RCC 7860 (cell line): ENCODE measurements at regions not wholly inside any gene's neighbourhood (a gene's known extent, or its start where the extent isn't known, plus 50 kb on each side); places are given as distances from the start of the nearest gene placed in this dataset.

Source experiments
- DNase-seq: peaks from one replicate; pipeline ENCODE4 v3.0.0-alpha.2; 2015; ENCODE audit warnings: low spot score
- FAIRE-seq: peaks from 2 replicates; lab custom pipeline; 2012; peaks lifted over from hg19 to GRCh38; lab: Jason Lieb, UNC

DNA sequence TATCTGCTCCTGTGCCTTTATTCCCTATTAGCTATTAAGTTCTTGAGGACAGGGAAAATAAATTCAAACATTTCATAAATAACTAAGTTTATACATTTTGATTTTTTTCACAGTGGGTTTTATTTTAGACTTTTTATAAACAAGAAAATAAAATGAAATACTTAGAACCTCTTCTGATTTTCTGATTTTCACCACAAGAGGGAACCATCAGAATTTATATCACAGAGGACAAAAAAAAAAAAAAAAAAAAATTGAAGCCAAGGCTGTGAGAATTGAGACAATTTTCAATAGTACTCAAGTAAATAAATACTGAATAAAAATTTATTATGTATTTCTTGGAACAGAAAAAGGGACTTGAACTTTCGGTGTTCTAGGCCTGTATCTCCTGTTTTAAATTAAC lies 288.1 kb downstream of the SH3BGRL start:
- FAIRE-seq (peak; percentile 33), DNase-seq (no peak)

DNA sequence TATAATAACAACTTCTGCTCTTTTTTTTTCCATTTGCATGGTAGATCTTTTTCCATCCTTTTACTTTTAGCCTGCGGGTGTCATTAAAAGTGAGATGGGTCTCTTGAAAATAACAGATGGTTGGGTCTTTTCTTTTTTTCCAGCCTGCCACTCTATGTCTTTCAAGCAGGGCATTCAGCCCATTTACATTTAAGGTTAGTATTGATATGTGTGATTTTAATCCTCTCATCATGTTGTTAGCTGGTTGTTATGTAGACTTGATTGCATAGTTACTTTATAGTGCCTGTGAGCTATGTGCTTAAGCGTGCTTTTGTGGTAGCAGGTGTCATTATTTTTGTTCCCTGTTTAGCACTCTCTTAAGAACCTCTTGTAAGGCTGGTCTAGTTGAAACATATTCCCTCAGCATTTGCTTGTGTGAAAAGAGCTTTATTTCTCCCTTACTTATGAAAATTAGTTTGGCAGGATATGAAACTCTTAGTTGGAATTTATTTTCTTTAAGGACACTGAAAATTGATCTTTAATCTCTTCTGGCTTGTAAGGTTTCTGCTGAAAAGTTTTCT lies 326.1 kb downstream of the SH3BGRL start:
- no peak for DNase-seq

DNA sequence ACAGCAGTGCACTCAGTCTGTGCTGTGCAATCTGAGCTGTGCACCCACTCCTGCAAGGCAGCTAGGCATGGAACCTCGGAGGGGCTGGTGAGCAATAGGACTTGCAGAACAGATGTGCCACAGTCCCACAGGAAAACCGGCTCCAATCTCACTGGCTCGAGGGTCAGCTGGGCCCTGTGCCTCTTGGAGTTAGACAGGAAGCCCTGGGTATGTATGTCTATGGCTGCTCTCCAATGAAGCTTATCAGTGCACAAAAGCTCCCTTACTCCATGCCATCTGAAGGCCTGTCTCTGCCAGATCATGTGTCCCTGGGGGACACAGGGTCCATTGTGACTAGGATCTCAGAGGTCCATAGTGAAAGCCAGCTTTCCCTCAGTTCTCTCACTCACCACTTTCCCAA lies 335.8 kb downstream of the SH3BGRL start:
- no peak for DNase-seq
- no peak for FAIRE-seq

More for the DNA sequence above, 326.1 kb downstream of the SH3BGRL start:
- no peak for FAIRE-seq

DNA sequence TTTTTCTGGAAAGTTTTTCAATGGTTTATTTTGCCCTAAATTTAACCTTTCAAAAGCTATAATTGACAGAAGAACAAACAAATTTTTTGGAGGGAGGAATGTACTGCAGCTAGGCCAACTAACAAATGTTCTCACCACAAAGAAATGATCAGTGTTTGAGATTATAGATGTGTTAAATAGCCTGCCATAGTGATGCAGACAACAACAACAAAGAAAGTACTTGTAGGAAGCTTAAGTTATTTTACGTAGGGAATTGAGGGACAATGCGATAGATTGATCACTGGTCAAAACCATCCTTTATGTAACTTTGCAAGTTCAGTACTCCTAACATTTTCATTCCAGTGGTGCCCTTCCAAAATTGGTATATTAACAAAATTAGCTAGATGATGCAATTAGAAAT lies 340.4 kb downstream of the SH3BGRL start:
- FAIRE-seq (no peak), DNase-seq (no peak)

DNA sequence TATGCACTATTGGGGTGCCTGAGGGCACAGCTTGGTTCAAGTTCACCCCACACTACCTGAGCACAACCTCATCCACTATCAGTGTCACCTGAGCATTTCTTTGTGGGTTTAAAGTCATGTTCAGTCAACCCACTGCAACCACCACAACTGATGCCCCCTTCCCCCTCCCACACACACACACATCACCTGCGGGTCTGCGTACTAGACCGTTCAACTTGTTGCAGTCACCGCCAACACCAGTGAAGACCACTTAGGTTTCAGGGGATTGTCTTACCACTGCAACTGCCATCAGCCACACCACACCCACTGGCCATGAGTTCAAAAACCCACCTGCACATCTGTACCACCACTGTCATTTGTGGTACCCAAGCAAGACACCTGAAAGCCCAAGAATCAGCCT lies 355.0 kb downstream of the SH3BGRL start:
- DNase-seq (no peak), FAIRE-seq (no peak)

DNA sequence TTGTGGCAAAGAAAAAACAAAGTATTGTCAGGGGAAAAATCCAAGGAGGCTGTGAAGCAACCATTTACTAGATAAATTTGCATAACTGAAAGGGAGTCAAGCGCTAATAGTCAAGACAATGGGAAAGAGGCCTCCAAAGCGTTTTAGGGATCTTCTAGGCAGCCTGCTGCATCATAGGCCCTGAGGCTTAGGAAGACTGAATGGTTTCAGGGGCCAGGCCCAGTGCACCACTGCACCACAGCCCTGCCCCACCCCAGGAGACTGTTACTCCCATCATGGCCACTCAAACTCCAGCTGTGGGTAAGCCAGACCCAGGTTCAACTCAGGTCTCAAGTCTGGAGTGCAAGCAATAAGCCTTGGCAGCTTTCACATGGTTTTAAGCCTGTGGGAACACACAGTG lies 362.9 kb downstream of the SH3BGRL start:
- FAIRE-seq (no peak), DNase-seq (no peak)

DNA sequence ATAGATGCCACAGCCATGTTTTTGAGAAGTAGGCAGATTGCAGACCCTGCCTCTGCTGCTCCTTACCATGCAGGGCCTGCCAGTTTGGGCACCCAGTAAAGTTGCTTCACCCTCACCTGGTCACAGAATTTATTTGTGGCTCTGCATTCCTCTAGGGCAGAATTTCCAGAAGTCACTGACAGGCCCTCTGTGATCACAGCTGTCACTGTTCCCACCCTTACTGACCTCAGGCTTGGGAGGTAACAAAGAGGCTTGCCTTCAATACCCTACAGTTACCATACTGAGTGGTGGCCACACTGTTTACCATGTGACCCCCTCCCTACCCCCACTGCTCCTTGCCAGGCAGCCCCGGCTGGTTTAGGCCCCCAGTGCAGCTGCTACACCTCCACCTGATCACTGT lies 375.1 kb downstream of the SH3BGRL start:
- no peak for FAIRE-seq
- DNase-seq, result no peak

DNA sequence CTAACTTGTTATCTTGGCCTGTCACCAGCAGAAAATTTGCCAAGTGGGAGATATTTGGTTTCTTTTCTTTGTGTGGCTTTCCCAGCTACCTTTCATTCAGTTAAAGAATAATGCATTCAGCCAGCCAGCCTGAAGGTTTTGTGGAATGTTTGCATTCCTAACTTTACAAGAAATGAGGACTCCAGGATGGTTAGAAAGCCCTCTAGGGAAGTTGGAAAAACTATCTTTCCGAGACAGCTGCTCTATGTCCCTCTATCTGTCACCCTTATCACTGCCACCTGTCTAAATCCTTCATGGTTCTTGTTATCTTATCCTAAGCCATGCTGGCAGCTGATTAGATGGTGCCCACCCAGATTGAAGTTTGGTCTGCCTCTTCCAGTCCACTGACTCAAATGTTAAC lies 384.2 kb downstream of the SH3BGRL start:
- FAIRE-seq, result no peak
- DNase-seq, result no peak

DNA sequence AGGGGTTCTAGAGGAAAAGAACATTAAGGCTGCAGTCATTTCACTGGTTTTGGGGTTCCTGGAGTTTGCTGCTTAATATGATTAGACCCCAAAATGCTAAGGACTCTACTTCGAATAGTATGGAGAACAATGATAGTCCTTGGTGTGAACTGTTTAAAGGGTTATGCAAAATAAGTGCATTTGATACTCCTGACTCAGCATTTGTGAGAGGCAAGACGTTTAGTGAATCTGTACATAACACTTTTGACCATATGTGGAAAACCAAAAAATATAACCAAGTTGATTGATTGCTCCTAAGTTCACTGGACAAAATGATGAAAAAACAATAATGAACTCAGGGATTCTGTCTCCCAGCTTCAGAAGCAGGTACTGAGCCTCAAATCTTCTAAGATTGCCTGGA lies 414.1 kb downstream of the SH3BGRL start:
- no peak for FAIRE-seq
- DNase-seq, result no peak

DNA sequence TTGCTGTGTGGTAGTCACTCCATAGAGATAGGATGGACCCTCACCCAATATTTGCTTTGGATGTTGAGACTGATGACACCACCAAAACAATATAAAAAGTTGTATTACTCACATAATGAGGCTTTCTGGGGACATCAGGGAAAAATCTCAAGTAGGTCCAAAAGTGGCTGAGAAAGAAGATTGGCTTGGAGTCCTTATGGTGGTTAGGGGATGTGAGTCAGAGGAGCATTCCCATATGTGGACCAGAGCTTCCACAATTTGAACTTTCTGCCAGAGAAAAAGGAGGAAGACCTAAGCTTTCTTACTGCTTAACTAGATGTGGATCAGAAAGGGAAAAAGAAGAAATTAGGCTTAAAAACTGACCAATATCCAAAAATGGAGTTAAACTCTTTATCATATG lies 460.5 kb downstream of the SH3BGRL start:
- FAIRE-seq (no peak), DNase-seq (no peak)

DNA sequence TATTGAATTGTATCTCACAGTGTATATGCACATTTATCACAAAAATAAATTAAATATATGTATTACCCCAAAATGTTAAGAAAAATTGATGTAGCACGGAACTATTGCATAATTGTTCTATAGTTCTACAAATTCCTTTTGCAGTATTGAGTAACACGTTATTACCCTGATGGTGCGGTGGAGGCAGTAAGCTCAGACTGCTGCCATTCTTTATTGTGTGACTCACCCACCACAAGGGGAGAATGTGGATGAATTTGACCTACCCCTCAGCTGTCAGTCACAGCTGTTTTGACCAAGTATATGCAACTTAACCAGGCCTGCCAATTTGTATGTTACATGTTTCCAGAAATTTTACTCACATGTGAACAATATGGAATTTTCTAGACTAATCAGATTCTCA lies 506.6 kb downstream of the SH3BGRL start:
- DNase-seq (peak; percentile 3), FAIRE-seq (no peak)

DNA sequence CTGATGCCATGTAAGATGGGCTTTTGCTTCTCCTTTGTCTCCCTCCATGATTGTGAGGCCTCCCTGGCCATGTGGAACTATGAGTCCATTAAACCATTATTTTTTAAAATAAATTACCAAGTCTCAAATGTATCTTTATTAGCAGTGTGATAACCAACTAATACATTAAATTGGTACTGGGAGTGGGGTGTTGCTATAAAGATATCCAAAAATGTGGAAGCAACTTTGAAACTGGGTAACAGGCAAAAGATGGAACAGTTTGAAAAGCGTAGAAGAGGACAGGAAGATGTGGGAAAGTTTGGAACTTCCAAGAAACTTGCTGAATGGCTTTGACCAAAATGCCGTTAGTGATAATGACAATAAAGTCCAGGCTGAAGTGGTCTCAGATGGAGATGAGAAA lies 526.7 kb downstream of the SH3BGRL start:
- FAIRE-seq (no peak), DNase-seq (no peak)

DNA sequence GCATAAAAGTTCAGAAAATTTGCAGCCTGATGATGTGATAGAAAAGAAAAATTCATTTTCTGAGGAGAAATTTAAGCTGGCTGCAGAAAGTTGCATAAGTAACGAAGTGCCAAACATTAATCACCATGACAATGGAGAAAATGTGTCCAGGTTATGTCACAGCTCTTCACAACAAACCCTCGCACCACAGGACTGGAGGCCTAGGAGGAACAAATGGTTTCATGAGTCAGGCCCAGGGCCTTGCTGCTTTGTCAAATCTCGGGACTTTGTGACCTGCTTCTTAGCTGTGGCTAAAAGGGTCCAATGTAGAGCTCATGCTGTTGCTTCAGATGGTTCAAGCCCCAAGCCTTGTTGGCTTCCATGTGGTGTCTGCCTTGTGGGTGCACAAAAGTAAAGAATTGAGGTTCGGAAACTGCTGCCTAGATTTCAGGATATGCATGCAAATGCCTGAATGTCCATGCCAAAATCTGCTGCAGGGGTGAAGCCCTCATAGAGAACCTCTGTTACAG lies 527.4 kb downstream of the SH3BGRL start:
- no peak for DNase-seq
- FAIRE-seq, result no peak

DNA sequence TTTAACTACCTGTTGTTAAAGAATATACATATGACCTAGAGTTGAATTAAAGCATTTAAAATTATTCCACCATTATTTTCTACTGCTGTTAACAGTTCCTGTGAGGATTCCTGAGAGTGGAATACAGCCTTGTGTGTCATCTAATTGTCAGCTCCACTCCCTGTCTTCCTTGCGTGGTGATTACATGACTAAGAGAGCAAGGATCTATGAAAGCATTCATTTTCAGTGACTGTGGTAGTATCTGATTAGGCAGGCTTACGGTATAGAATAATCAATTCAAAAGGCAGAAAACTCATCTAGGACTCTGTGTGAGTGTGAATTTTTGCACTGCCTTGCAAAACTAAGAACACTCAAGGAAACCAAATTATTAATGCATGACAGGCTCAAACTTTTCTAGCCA lies 577.8 kb downstream of the SH3BGRL start:
- no peak for DNase-seq
- FAIRE-seq, result no peak

DNA sequence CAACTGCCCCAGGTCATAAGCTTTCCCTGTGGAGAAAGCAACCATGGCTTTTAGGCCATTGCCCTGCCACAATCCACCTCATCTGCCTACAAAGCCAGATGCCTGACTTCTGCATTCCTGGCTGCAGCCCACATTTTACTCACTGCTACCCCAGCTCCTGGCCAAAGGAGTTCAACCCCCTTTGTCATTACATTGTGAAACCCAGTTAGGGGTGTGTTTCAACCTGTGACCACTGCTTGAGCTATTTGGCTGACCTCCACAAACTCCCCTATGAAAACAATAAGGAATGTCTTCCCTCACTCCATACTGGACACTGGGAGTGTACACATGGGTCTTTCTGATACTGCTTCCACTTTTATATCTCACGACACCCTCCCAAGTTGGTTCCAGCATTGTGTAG lies 589.2 kb downstream of the SH3BGRL start:
- FAIRE-seq (no peak), DNase-seq (no peak)
